ENCODE measurements at regions not wholly inside any gene's neighbourhood (a gene's known extent, or its start where the extent isn't known, plus 50 kb on each side); places are given as distances from the start of the nearest gene placed in this dataset.
"Not testable (repeated sequence)": the region's sequence is repeated elsewhere in the genome, so short reads cannot be mapped to it uniquely, and the experiment has no call there.

- no peaks in the 10 kb centered on the region for H3K4me1 ChIP-seq
- no peak overlapping the region for H3K27ac ChIP-seq
- 62 to 73% methylated on average over 1 of the region's 1 CpG for WGBS, 2 donors
- TF ChIP-seq CTCF (IDR thresholded peaks at IDR 0.05) = no peak
- no peak for TF ChIP-seq POLR2AphosphoS5 (IDR thresholded peaks at IDR 0.05)
- no peak for TF ChIP-seq POLR2A (IDR thresholded peaks at IDR 0.05)
- TF ChIP-seq EP300 (IDR thresholded peaks at IDR 0.05) = no peak
- no peaks in the 10 kb centered on the region for H3K27me3 ChIP-seq
- H3K36me3 ChIP-seq = no peaks in the 10 kb centered on the region
- intact Hi-C loops (cut with DNase I) = no loop called here
- H3K4me3 ChIP-seq = no peak overlapping the region
- DNase-seq = no peak
- H3K9me3 ChIP-seq = no peaks in the 10 kb centered on the region
Measured at GRCh38 chr4:126907389-126907788, 725.4 kb upstream of the INTU start.

GRCh38 chr4:126916049-126916625 lies 716.6 kb upstream of the INTU start:
- 57 to 69% methylated on average over 3 of the region's 3 CpGs for WGBS, 2 donors
- Histone ChIP-seq H3K27ac (peak overlapping the region in 2 of 4 donors; percentile 20 to 22), H3K4me3 (peak overlapping the region in 1 of 4 donors; percentile 1), H3K36me3 (no peaks in the 10 kb centered on the region), H3K27me3 (no peaks in the 10 kb centered on the region), H3K4me1 (peaks cover 0 to 18% (median 4%) of the 10 kb centered on the region in 4 donors), H3K9me3 (no peaks in the 10 kb centered on the region)
- intact Hi-C loops (cut with DNase I) = no loop called here
- TF ChIP-seq EP300 (IDR thresholded peaks at IDR 0.05) = no peak
- no peak for TF ChIP-seq CTCF (IDR thresholded peaks at IDR 0.05)
- TF ChIP-seq POLR2AphosphoS5 (IDR thresholded peaks at IDR 0.05) = no peak
- TF ChIP-seq POLR2A (IDR thresholded peaks at IDR 0.05) = no peak
- no peak for DNase-seq

- H3K9me3 ChIP-seq = no peaks in the 10 kb centered on the region
- TF ChIP-seq POLR2AphosphoS5 (IDR thresholded peaks at IDR 0.05) = no peak
- TF ChIP-seq POLR2A (IDR thresholded peaks at IDR 0.05) = no peak
- TF ChIP-seq EP300 (IDR thresholded peaks at IDR 0.05) = no peak
- TF ChIP-seq CTCF (IDR thresholded peaks at IDR 0.05) = no peak
- H3K36me3 ChIP-seq = no peaks in the 10 kb centered on the region
- no peaks in the 10 kb centered on the region for H3K27me3 ChIP-seq
- no peak for DNase-seq
- H3K4me1 ChIP-seq = peaks cover 0 to 18% (median 4%) of the 10 kb centered on the region in 4 donors
- WGBS, 2 donors = 68 to 79% methylated on average over 10 of the region's 10 CpGs
- peak overlapping the region in 1 of 4 donors; percentile 1 for H3K4me3 ChIP-seq
- intact Hi-C loops (cut with DNase I) = no loop called here
- peak overlapping the region in 2 of 4 donors; percentile 20 to 22 for H3K27ac ChIP-seq
Measured at GRCh38 chr4:126916626-126917140, 716.1 kb upstream of the INTU start.

- WGBS, 2 donors = 91 to 95% methylated on average over 3 of the region's 3 CpGs
- intact Hi-C loops (cut with DNase I); H3K4me3 ChIP-seq; H3K27ac ChIP-seq; H3K27me3 ChIP-seq; H3K4me1 ChIP-seq; H3K36me3 ChIP-seq; H3K9me3 ChIP-seq; DNase-seq: not testable (repeated sequence)
Measured at GRCh38 chr4:126922328-126922938, 710.3 kb upstream of the INTU start.

GRCh38 chr4:126924237-126924636 lies 708.5 kb upstream of the INTU start:
- Histone ChIP-seq H3K27ac (no peak overlapping the region), H3K36me3 (no peaks in the 10 kb centered on the region), H3K27me3 (no peaks in the 10 kb centered on the region), H3K4me3 (no peak overlapping the region), H3K4me1 (no peaks in the 10 kb centered on the region), H3K9me3 (peaks cover 0 to 4% (median 0%) of the 10 kb centered on the region in 4 donors)
- intact Hi-C loops (cut with DNase I) = no loop called here
- TF ChIP-seq CTCF (IDR thresholded peaks at IDR 0.05) (no peak), POLR2AphosphoS5 (IDR thresholded peaks at IDR 0.05) (no peak), POLR2A (IDR thresholded peaks at IDR 0.05) (no peak), EP300 (IDR thresholded peaks at IDR 0.05) (no peak)
- DNase-seq = no peak

GRCh38 chr4:126930059-126930458 lies 702.7 kb upstream of the INTU start:
- H3K36me3 ChIP-seq; H3K27me3 ChIP-seq; H3K4me3 ChIP-seq; H3K9me3 ChIP-seq; intact Hi-C loops (cut with DNase I); H3K4me1 ChIP-seq; H3K27ac ChIP-seq; DNase-seq: not testable (repeated sequence)
- 82 to 85% methylated on average over 4 of the region's 4 CpGs for WGBS, 2 donors
